Testis (tissue), 2 donors: ENCODE measurements at regions not wholly inside any gene's neighbourhood (a gene's known extent, or its start where the extent isn't known, plus 50 kb on each side); places are given as distances from the start of the nearest gene placed in this dataset.

Source experiments
- CTCF ChIP-seq, 3 experiments: fragments of 450-650 bp in 2 of 3; fragments of 200-600 bp in 1 of 3; sonication (generic) in 1 of 3; IDR thresholded peaks; one replicate each; pipeline ENCODE4 v1.5.1; 2016 to 2019; ENCODE audit warnings: antibody characterized with exemption in 3 of 3, mild to moderate bottlenecking in 2 of 3, moderate library complexity in 1 of 3
- POLR2A ChIP-seq: fragments of 450-650 bp; IDR thresholded peaks from one replicate; pipeline ENCODE4 v1.6.1; 2017; ENCODE audit warnings: antibody characterized with exemption, mild to moderate bottlenecking, moderate library complexity

- TF ChIP-seq CTCF (IDR thresholded peaks at IDR 0.05) (no peak), POLR2A (no peak)
Measured at GRCh38 chr10:105698592-105698991, 1057.5 kb downstream of the SORCS3 start.
